ENCODE measurements at regions not wholly inside any gene's neighbourhood (a gene's known extent, or its start where the extent isn't known, plus 50 kb on each side); places are given as distances from the start of the nearest gene placed in this dataset.

DNA sequence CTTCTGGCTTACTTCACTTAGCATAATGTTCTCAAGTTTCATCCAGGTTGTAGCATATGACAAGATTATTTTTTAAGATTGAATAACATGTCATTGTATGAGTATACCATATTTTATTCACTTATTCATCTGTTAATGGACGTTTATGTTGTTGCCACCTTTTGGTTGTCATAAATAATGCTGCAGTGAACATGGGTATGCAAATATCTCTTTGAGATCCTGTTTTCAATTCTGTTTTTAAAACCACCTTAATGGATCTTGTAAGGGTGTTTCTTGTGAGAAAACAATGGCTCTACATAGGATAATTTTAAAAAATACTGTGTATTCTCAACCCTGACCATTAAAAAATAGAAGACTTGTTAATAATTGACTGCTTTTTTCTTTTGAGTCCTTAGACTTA lies 290.7 kb upstream of the TMEM229A start:
- intact Hi-C loops (cut with micrococcal nuclease; ENCODE audit: unreplicated experiment): no loop called here
- no peaks in the 10 kb centered on the region for H3K79me2 ChIP-seq (ENCODE audit: insufficient read depth, low read length)
- TF ChIP-seq KDM1A (CRISPR knock-in tag; IDR thresholded peaks at IDR 0.05) (no peak), RFXAP (CRISPR knock-in tag; IDR thresholded peaks at IDR 0.05; ENCODE audit: borderline replicate concordance) (no peak), MBD4 (IDR thresholded peaks at IDR 0.05; ENCODE audit: borderline replicate concordance, low read length) (no peak), ZMYM4 (CRISPR knock-in tag; IDR thresholded peaks at IDR 0.05) (no peak), ZNF878 (CRISPR knock-in tag; IDR thresholded peaks at IDR 0.05) (no peak), KDM4B (CRISPR knock-in tag; IDR thresholded peaks at IDR 0.05) (no peak), GATAD1 (CRISPR knock-in tag; IDR thresholded peaks at IDR 0.05) (no peak), MATR3 (CRISPR knock-in tag; IDR thresholded peaks at IDR 0.05) (no peak), HCFC1 (IDR thresholded peaks at IDR 0.05; ENCODE audit: low read depth, low read length) (no peak), ZNF230 (CRISPR knock-in tag; IDR thresholded peaks at IDR 0.05) (no peak), RAD51 (IDR thresholded peaks at IDR 0.05; ENCODE audit: borderline replicate concordance) (no peak), HNRNPK (IDR thresholded peaks at IDR 0.05; ENCODE audit: low read depth, low read length, poor library complexity, severe bottlenecking) (no peak), DZIP1 (CRISPR knock-in tag; IDR thresholded peaks at IDR 0.05) (no peak), HMGXB3 (CRISPR knock-in tag; IDR thresholded peaks at IDR 0.05; ENCODE audit: borderline replicate concordance) (no peak)
- TF ChIP-seq, protein P1, sequence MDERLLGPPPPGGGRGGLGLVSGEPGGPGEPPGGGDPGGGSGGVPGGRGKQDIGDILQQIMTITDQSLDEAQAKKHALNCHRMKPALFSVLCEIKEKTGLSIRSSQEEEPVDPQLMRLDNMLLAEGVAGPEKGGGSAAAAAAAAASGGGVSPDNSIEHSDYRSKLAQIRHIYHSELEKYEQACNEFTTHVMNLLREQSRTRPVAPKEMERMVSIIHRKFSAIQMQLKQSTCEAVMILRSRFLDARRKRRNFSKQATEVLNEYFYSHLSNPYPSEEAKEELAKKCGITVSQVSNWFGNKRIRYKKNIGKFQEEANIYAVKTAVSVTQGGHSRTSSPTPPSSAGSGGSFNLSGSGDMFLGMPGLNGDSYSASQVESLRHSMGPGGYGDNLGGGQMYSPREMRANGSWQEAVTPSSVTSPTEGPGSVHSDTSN (CRISPR knock-in tag; IDR thresholded peaks at IDR 0.05): no peak
- TF ChIP-seq, protein P2, sequence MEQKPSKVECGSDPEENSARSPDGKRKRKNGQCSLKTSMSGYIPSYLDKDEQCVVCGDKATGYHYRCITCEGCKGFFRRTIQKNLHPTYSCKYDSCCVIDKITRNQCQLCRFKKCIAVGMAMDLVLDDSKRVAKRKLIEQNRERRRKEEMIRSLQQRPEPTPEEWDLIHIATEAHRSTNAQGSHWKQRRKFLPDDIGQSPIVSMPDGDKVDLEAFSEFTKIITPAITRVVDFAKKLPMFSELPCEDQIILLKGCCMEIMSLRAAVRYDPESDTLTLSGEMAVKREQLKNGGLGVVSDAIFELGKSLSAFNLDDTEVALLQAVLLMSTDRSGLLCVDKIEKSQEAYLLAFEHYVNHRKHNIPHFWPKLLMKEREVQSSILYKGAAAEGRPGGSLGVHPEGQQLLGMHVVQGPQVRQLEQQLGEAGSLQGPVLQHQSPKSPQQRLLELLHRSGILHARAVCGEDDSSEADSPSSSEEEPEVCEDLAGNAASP (CRISPR knock-in tag; IDR thresholded peaks at IDR 0.05; ENCODE audit: borderline replicate concordance): no peak
- WGBS (ENCODE audit: low lambda C conversion rate): 0% methylated on average over 1 of the region's 1 CpG
- ATAC-seq (no peak), FAIRE-seq (no peak), DNase-seq (ENCODE audit: low spot score) (no peak)
- CTCF ChIA-PET (ENCODE audit: low intra/inter-chr PET ratio, low total read pairs): no interaction called here
- no peak overlapping the region for H3K4me2 ChIP-seq (ENCODE audit: low read depth, low read length)
- no peak overlapping the region for H3K9ac ChIP-seq (ENCODE audit: insufficient read depth, low read depth, low read length)
- no peak overlapping the region for H3K27ac ChIP-seq (ENCODE audit: extremely low read length, insufficient read depth, low read length)
- H3K27me3 ChIP-seq (ENCODE audit: control insufficient read depth in 1 of 2, insufficient read depth in 2 of 2, low read length in 2 of 2): no peaks in the 10 kb centered on the region
- H3K9me3 ChIP-seq (ENCODE audit: low read length): no peaks in the 10 kb centered on the region; the same call in 1 of the 2 replicates
- BruUV-seq (replicated peaks): no TSS peak
- H3K36me3 ChIP-seq (replicated peaks in 1 of 2; ENCODE audit: control insufficient read depth in 1 of 2, insufficient read depth in 2 of 2, low read length in 2 of 2): no peaks in the 10 kb centered on the region
- no peak overlapping the region for H3K4me3 ChIP-seq (replicated peaks in 1 of 3; ENCODE audit: insufficient read depth in 1 of 3, low read depth in 2 of 3, low read length in 3 of 3)
- in situ Hi-C loops (cut with HindIII; ENCODE audit: extremely low pct_ligation_motif_present, low pct_unique_long_range_greater_than_20kb): no loop called here
- POLR2A ChIA-PET: no interaction called here
- H3K4me1 ChIP-seq (ENCODE audit: insufficient read depth, low read length): no peaks in the 10 kb centered on the region
- H4K20me1 ChIP-seq (ENCODE audit: insufficient read depth, low read length): no peaks in the 10 kb centered on the region
- H2AFZ ChIP-seq (ENCODE audit: low read length): no peak overlapping the region
